ENCODE measurements at regions not wholly inside any gene's neighbourhood (a gene's known extent, or its start where the extent isn't known, plus 50 kb on each side); places are given as distances from the start of the nearest gene placed in this dataset.

- Histone ChIP-seq H3K9me2 (replicated peaks; ENCODE audit: control insufficient read depth, low read length) (no peaks in the 10 kb centered on the region), H3K27me3 (ENCODE audit: control insufficient read depth, low read length) (no peaks in the 10 kb centered on the region), H4K20me1 (ENCODE audit: control insufficient read depth, insufficient read depth, low read depth, low read length) (no peaks in the 10 kb centered on the region), H3K4me2 (ENCODE audit: low read length) (no peak overlapping the region), H3K9me3 (ENCODE audit: control insufficient read depth, insufficient read depth, low read length) (no peaks in the 10 kb centered on the region), H3K4me1 (ENCODE audit: control insufficient read depth, low read length) (no peaks in the 10 kb centered on the region), H3K27ac (ENCODE audit: low read depth, low read length) (no peak overlapping the region), H3K79me2 (ENCODE audit: control insufficient read depth, low read length) (no peaks in the 10 kb centered on the region), H3K36me3 (ENCODE audit: control insufficient read depth, low read length) (no peaks in the 10 kb centered on the region), H3K4me3 (ENCODE audit: low read length) (no peak overlapping the region), H3F3A (ENCODE audit: control insufficient read depth, insufficient read depth) (no peaks in the 10 kb centered on the region)
- no peak for TF ChIP-seq EZH2phosphoT487 (IDR thresholded peaks at IDR 0.05; ENCODE audit: borderline replicate concordance, low read length)
- no peak for TF ChIP-seq CTCF (IDR thresholded peaks at IDR 0.05; ENCODE audit: low read depth, low read length, poor library complexity, severe bottlenecking)
Measured at GRCh38 chr2:18208956-18209355, 330.5 kb downstream of the KCNS3 start.

GRCh38 chr2:18200771-18201170, 322.3 kb downstream of the KCNS3 start:
- no peaks in the 10 kb centered on the region for H3K27me3 ChIP-seq (ENCODE audit: control insufficient read depth, low read length)
- no peak overlapping the region for H3K4me2 ChIP-seq (ENCODE audit: low read length)
- H3K79me2 ChIP-seq (ENCODE audit: control insufficient read depth, low read length), result no peaks in the 10 kb centered on the region
- no peak overlapping the region for H3K4me3 ChIP-seq (ENCODE audit: low read length)
- no peaks in the 10 kb centered on the region for H3K9me2 ChIP-seq (replicated peaks; ENCODE audit: control insufficient read depth, low read length)
- no peaks in the 10 kb centered on the region for H3K9me3 ChIP-seq (ENCODE audit: control insufficient read depth, insufficient read depth, low read length)
- no peaks in the 10 kb centered on the region for H3K36me3 ChIP-seq (ENCODE audit: control insufficient read depth, low read length)
- no peaks in the 10 kb centered on the region for H3F3A ChIP-seq (ENCODE audit: control insufficient read depth, insufficient read depth)
- H3K27ac ChIP-seq (ENCODE audit: low read depth, low read length), result no peak overlapping the region
- no peaks in the 10 kb centered on the region for H3K4me1 ChIP-seq (ENCODE audit: control insufficient read depth, low read length)
- no peaks in the 10 kb centered on the region for H4K20me1 ChIP-seq (ENCODE audit: control insufficient read depth, insufficient read depth, low read depth, low read length)
- TF ChIP-seq EZH2phosphoT487 (IDR thresholded peaks at IDR 0.05; ENCODE audit: borderline replicate concordance, low read length) (no peak), CTCF (IDR thresholded peaks at IDR 0.05; ENCODE audit: low read depth, low read length, poor library complexity, severe bottlenecking) (no peak)

- no peaks in the 10 kb centered on the region for H3K79me2 ChIP-seq (ENCODE audit: control insufficient read depth, low read length)
- no peaks in the 10 kb centered on the region for H3K4me1 ChIP-seq (ENCODE audit: control insufficient read depth, low read length)
- no peaks in the 10 kb centered on the region for H3K9me2 ChIP-seq (replicated peaks; ENCODE audit: control insufficient read depth, low read length)
- no peak for TF ChIP-seq CTCF (IDR thresholded peaks at IDR 0.05; ENCODE audit: low read depth, low read length, poor library complexity, severe bottlenecking)
- TF ChIP-seq EZH2phosphoT487 (IDR thresholded peaks at IDR 0.05; ENCODE audit: borderline replicate concordance, low read length), result no peak
- no peaks in the 10 kb centered on the region for H3K9me3 ChIP-seq (ENCODE audit: control insufficient read depth, insufficient read depth, low read length)
- H3K4me3 ChIP-seq (ENCODE audit: low read length), result no peak overlapping the region
- H4K20me1 ChIP-seq (ENCODE audit: control insufficient read depth, insufficient read depth, low read depth, low read length), result no peaks in the 10 kb centered on the region
- H3K36me3 ChIP-seq (ENCODE audit: control insufficient read depth, low read length), result no peaks in the 10 kb centered on the region
- no peak overlapping the region for H3K4me2 ChIP-seq (ENCODE audit: low read length)
- no peaks in the 10 kb centered on the region for H3F3A ChIP-seq (ENCODE audit: control insufficient read depth, insufficient read depth)
- H3K27ac ChIP-seq (ENCODE audit: low read depth, low read length), result no peak overlapping the region
- no peaks in the 10 kb centered on the region for H3K27me3 ChIP-seq (ENCODE audit: control insufficient read depth, low read length)
Measured at GRCh38 chr2:18198677-18199076, 320.2 kb downstream of the KCNS3 start.

GRCh38 chr2:18194161-18194560, 315.7 kb downstream of the KCNS3 start:
- no peaks in the 10 kb centered on the region for H3F3A ChIP-seq (ENCODE audit: control insufficient read depth, insufficient read depth)
- H3K4me2 ChIP-seq (ENCODE audit: low read length), result no peak overlapping the region
- H3K9me3 ChIP-seq (ENCODE audit: control insufficient read depth, insufficient read depth, low read length), result no peaks in the 10 kb centered on the region
- H3K79me2 ChIP-seq (ENCODE audit: control insufficient read depth, low read length), result no peaks in the 10 kb centered on the region
- no peaks in the 10 kb centered on the region for H3K4me1 ChIP-seq (ENCODE audit: control insufficient read depth, low read length)
- TF ChIP-seq EZH2phosphoT487 (IDR thresholded peaks at IDR 0.05; ENCODE audit: borderline replicate concordance, low read length) (no peak), CTCF (IDR thresholded peaks at IDR 0.05; ENCODE audit: low read depth, low read length, poor library complexity, severe bottlenecking) (no peak)
- H3K27ac ChIP-seq (ENCODE audit: low read depth, low read length), result no peak overlapping the region
- no peak overlapping the region for H3K4me3 ChIP-seq (ENCODE audit: low read length)
- no peaks in the 10 kb centered on the region for H3K36me3 ChIP-seq (ENCODE audit: control insufficient read depth, low read length)
- H3K27me3 ChIP-seq (ENCODE audit: control insufficient read depth, low read length), result no peaks in the 10 kb centered on the region
- no peaks in the 10 kb centered on the region for H4K20me1 ChIP-seq (ENCODE audit: control insufficient read depth, insufficient read depth, low read depth, low read length)
- no peaks in the 10 kb centered on the region for H3K9me2 ChIP-seq (replicated peaks; ENCODE audit: control insufficient read depth, low read length)
